GM21367 (cell line): ENCODE measurements at regions not wholly inside any gene's neighbourhood (a gene's known extent, or its start where the extent isn't known, plus 50 kb on each side); places are given as distances from the start of the nearest gene placed in this dataset.

Source experiments
- ATAC-seq: cut with Tn5 transposase; IDR thresholded peaks from one replicate; pipeline ENCODE4 v1.9.1; 2021; ENCODE audit not compliant: unreplicated experiment

- ATAC-seq = no peak
These were observed 59.8 kb upstream of the GPM6A start for GRCh38 chr4:175871774-175872405.

DNA sequence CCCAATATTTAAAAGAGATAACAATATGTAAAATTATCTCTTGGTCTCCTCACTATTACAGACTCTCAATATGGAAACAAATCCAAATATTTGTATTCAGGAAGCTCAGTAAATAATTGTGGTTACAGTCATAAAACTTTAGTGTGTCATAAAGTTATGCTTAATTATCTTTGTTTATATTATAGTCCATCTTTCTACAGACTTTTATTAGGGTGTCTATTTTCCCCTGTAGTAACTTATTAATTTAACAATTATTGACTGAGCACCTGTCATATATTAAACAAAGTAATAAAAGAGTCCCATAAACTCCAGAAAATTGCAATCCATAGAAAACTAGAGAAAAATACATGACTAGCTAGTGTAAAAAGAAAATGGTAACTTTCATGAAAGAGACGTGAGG, 61.6 kb upstream of the GPM6A start:
- no peak for ATAC-seq

- no peak for ATAC-seq
These were observed 62.2 kb upstream of the GPM6A start for GRCh38 chr4:175874306-175874705.

DNA sequence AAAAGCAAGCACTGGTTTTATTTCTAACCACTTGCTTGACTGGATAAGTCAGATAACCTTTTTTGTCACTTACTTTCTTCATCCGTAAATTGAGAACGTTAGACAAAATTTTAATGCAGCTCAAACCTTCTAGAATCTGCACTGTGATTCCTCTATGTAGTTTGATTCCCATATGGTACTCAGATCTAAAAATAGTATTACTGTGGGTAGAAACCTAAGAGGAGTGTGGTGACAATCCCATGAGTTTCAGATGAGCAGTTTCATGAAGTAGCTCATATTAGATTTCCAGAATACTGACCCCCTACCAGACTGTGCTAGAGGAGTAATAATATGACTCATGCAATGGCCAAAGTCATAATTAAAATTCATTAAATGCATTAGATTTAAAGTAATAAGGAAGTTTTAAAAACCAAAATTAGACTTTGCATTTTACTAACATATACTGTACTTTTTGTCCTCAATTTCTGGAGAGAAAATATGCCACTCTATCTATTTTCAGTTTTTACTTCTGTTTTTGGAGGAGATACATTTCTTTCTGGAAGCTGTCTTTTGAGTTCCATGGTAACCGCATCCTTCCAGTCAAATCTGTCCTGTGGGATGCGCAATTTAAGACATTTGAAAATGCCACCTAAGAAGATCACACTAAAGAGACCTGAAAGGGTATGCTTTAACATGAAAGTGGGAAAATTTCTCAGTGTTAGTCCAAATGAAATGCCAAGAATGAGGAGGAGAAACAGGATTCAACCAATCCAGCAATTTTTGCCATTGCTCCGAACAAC, 64.1 kb upstream of the GPM6A start:
- ATAC-seq = no peak

DNA sequence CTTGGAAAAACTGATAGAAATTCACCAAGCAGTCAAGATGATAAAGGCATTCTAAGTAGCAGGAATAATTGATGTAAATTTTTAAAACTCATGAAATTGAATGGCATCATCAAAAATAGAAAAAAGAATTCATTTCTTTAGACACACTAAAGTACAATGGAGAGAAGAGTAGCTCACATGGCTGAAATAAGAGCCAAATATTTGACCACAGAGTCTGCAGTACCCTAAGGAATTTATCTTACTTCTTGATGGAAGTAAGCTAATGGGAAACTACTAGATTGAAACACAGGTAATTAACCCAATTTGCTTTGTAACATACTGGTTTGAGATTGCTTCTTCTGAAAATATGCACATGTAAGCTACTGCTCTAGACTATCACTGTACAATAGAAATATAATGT, 70.8 kb upstream of the GPM6A start:
- no peak for ATAC-seq

- no peak for ATAC-seq
These were observed 72.0 kb upstream of the GPM6A start for GRCh38 chr4:175884048-175884447.

- no peak for ATAC-seq
These were observed 79.2 kb upstream of the GPM6A start for GRCh38 chr4:175891231-175891630.

GRCh38 chr4:175891851-175892250, 79.8 kb upstream of the GPM6A start:
- ATAC-seq = no peak

- ATAC-seq = no peak
These were observed 93.9 kb upstream of the GPM6A start for GRCh38 chr4:175905925-175906324.

DNA sequence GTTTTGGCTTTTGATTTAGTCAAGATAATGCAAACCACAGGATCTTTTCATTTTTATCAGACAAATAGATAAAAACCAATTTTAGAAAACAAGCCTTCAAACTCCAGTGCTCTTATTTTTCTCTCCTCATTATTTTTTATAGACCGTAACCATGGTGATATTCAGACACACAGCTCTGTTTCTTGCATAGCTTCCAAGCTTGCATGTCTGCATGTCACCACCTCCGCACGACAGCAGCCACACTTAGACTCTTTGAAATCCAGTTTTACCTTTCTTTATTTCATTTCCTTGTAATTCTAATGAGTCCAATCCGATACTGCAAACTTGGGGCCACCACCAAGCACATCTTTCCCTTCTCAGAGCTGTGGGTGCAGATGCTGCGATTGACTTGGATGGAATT, 94.3 kb upstream of the GPM6A start:
- ATAC-seq = no peak

- no peak for ATAC-seq
These were observed 98.6 kb upstream of the GPM6A start for GRCh38 chr4:175910700-175911099.

DNA sequence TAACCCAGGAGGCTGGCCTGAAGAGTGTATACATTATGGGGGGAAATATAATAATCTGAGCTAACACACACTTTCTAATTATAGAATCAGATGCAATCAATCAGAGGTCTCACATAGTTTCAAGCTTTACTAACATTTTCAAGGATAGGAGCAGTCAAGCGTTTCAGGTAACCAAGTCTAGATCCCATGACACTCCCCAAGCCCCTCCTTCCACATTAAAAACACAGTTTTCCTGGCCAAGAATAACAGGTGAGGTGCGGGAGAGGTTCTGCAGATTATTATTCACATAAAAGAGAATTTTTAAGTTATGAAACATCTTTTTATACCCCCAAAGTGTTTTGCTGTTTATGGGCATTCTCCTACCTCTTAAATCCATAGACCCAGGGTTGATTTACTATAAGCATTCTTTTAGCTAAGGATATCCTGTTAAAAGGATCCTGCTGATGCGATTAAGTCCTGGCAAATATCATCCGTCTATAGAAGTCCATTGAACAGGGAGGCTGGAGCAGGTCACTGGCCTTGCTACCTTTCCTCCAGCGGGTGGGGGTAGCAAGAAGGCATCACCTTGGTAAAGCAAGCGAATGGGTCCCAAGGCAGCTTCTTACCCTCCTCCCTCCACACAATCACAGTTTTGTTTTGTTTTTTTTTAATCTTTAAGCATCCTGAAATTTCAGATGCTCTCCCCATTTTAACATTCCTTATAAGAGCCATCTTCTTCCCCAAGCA, 104.7 kb upstream of the GPM6A start:
- no peak for ATAC-seq

DNA sequence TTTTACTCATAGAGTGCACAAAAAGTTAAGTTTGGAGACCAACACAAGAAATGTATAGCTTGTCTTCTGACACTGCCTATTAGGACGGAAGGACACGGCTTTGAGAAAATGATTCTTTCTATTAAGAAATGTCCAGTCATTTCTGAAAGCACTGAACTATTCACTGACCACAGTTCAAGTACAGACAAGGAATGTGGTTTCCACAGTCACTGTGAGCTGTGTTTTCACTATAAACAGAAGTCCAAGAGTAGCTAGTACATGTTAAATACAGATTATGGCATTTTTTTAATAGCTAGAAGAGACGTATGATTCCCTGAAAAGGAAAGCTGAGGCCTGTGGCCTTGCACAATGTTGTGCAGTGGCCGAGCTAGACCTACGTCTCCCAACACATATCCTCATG, 115.1 kb upstream of the GPM6A start:
- no peak for ATAC-seq

DNA sequence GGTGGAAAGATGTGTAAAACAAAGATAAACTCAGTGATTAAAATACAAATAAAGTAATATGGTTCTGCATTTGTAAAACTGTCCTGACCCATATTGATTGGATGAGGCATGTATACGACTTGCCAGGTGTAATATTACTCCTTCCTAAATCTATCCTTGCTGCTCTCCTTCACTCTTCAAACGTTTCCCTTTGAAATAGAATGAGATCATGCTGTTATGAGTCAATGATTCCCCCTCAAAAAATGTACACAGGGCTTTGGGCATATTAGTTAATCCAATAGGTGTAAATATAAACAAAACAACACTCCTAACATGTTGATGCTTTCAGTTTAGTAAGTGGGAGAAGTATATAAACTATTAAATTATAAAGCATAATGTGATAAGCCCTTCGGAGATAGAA, 117.4 kb upstream of the GPM6A start:
- no peak for ATAC-seq

DNA sequence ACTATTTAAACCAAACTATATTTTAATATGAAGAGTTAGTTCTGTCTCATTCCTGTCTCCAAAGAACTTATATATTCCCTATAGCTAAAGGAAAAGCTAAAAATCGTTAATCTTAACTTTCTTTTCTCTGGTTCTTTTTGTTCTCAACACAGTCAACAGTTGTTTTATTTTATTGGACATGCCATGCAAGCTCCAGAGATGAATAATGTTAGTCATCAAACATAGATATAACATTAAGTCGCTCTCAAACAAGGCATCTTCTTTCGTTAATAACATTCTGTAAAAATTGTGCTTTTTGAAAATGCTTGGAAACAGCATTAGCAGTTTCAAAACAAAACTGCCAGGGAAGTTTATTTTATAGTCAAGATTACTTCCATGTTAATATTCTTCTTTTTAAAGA, 117.9 kb upstream of the GPM6A start:
- no peak for ATAC-seq

GRCh38 chr4:175930471-175930870, 118.4 kb upstream of the GPM6A start:
- no peak for ATAC-seq

- ATAC-seq = no peak
These were observed 120.1 kb upstream of the GPM6A start for GRCh38 chr4:175932116-175932515.

- no peak for ATAC-seq
These were observed 122.4 kb upstream of the GPM6A start for GRCh38 chr4:175934506-175934905.

DNA sequence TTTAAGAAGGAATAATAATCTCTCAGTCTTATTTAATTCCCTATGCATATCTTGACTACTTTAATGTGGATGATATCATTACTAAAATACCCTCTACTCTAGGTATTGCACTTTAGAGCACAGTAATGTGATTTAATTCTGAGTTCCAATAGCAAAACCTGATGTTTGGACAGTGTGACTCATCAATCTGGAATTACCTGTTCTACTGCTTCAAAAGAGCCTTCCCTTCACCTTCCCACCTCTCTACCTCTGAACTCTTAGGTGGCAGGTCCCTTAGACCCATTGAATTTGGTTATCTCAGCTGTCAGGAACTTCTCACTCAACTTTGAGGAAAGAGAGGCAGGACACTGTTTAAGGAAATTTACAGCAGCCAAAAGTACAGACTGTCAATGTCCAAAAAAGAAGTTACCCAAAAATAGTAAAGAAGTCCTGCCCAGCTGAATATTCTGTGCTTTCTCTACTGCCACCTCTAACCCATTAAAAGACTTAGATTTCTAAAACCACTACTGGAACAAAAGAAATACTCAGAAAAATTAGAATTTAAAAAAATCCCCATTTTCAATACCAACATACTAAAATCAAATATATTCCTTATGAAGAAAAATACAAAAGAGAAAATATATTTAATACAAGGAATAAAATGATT, 123.1 kb upstream of the GPM6A start:
- ATAC-seq = no peak

GRCh38 chr4:175944126-175944910, 121.3 kb upstream of the WDR17 start:
- ATAC-seq = no peak
